Endothelial cell of hepatic sinusoid (primary cell): ENCODE measurements at regions not wholly inside any gene's neighbourhood (a gene's known extent, or its start where the extent isn't known, plus 50 kb on each side); places are given as distances from the start of the nearest gene placed in this dataset.

Experiments used
- in situ Hi-C: cut with HindIII; loops from 2 replicates; pipeline ENCODE4 v1.10.0; 2017; ENCODE audit warnings: low sequenced_read_pairs

DNA sequence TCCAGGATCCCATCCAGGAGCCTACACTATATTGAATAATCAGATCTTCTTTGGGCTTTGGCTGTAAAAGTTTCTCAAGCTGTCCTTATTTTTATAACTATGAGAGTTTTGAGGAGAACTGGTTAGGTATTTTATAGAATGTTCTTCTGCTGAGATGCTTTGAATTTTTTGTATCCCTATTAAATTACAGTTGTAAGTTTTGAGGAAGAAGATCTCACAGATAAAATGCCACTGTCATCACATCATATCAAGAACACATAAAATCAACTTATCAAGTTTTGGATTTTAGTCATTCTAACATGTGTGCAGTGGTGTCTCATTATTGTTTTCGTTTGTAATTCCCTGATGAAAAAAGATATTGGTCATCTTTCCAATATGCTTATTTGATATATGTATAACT is 260.2 kb upstream of the COL3A1 start:
- in situ Hi-C loops, result no loop called here

GRCh38 chr2:188720811-188721605 is 253.2 kb upstream of the COL3A1 start:
- in situ Hi-C loops, result loop anchor here (5.0 kb wide), 1 partner anchor 44 kb away; no protein-coding TSS in a partner anchor

- in situ Hi-C loops, result loop anchor here (5.0 kb wide), 1 partner anchor 44 kb away; no protein-coding TSS in a partner anchor
Observed at GRCh38 chr2:188721784-188722183, 252.4 kb upstream of the COL3A1 start.

- in situ Hi-C loops, result no loop called here
Observed at GRCh38 chr2:188725746-188726360, 248.3 kb upstream of the COL3A1 start.

DNA sequence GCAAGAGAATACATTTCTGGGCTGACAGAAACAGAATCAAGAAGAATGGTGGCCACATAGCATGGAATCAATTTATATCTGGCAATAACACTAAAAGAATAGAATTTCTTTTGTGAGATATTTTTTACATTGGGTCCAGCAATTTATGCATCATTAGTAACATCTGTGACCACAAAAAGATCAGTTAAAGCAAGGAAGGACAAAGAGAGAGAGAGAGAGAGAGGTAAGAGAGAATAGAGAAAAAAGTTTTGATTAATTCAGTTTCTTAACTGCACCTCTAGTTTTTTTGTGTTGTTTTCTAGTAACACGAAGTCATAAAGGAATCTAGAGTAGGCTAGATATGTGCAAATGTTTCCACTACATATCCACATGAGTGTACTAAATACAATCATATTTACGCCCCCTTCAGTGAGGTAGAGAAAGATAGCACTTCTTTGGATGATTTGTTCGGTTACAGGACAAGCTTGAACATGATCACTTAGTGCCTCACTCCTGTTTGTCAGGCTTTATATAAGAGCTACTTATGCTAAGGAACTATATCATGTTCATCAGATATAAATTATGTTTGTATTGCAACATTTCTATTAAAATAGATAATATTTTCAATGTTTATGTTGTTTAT is 247.4 kb upstream of the COL3A1 start:
- in situ Hi-C loops, result no loop called here

DNA sequence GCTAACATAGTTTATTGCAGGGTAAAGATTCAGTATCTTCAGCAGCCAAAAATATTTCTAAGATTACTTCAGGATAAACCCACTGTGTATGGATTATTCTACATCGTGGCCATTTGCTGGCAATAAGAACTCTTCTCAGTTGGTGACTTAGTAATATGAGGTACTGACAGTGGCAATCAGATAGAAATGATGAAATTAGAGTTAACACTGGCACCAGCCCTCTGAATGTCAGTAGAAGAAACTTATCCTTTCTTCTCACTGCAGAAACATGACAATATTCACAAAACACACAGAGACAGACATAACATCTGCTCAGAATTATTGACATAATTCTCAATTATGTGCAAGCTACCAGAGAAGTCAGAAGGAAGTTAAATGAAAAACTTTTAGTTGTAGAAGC is 246.3 kb upstream of the COL3A1 start:
- in situ Hi-C loops, result no loop called here

DNA sequence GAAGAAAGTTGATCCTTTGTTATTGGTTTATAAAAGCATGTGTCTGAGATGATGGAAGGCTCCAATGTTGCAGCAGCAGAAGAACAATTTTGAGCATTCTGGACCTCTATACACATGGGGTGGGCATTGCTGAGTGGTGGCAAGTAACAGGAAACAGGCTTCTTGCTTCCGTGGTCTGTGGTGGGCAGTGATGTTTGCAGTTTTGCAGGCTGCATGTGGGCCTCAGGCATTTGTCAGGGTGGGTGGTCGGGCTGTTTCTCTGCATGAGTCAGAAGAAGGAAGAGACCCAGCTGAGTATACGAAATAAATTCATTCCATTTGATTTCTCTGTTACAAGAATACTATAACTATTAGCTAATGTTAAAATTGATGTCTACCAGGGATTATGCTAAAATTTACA is 239.5 kb upstream of the COL3A1 start:
- in situ Hi-C loops, result no loop called here

GRCh38 chr2:188746727-188747126 is 227.4 kb upstream of the COL3A1 start:
- in situ Hi-C loops, result no loop called here

DNA sequence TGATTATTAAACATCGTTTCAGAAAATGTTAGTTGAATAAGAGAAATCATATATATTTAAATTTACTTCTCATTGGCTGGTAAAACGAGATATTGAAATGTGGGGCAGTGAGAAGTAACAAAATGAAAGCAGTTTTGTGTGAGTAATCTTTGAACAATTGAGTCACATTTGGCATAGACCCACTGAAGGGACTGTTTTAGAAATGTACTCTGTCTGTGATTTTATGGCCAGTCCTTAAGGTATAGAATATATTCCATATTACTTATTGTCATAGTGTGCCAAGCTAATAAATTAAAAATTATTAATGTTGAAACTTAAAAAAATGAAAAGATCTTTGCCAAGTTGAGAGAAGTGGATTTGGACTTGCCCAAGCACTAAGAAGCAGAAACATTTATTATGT is 222.4 kb upstream of the COL3A1 start:
- in situ Hi-C loops, result no loop called here

DNA sequence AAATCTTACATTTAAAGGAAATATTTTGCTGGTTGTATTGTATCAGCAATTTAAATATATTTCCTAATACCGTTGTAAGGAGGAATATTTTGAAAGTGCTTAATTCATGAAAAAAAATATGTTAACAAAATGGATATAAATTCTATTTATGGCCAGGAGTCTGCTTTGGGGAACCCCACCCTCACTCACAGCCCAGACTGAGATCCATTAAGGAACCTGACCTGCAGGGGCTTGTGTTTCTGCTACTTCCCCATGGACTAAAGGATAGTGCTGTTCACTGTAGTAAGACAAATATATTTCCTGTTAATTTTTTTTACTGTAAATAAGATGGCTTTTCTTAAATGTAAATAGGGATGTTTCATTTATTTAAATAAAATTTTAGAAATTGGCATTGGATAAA is 221.9 kb upstream of the COL3A1 start:
- in situ Hi-C loops, result no loop called here

GRCh38 chr2:188762151-188762550 is 212.0 kb upstream of the COL3A1 start:
- in situ Hi-C loops, result no loop called here

GRCh38 chr2:188765522-188766470 is 208.4 kb upstream of the COL3A1 start:
- in situ Hi-C loops, result no loop called here

GRCh38 chr2:188766471-188766856 is 207.7 kb upstream of the COL3A1 start:
- in situ Hi-C loops, result no loop called here

- in situ Hi-C loops, result no loop called here
Observed at GRCh38 chr2:188767176-188767575, 207.0 kb upstream of the COL3A1 start.

DNA sequence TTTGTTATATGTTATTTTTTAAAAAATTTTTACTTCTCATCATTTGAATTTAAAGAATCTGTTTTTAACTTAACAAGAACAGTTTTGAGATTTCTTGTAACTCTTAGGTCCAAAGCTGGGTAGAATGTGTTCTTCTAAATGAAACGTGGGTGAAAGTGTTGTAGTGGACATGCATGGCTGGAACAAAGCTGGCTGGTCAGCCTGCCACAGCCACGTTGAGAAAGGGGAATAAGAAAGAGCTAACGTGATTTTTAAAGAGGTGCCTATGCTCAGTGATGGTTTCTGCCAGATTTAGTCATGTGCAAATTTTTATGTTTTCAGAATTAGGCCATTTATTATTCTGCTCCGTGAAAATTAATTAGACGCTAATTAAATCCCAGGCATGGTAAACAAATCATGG is 203.9 kb upstream of the COL3A1 start:
- in situ Hi-C loops, result no loop called here

DNA sequence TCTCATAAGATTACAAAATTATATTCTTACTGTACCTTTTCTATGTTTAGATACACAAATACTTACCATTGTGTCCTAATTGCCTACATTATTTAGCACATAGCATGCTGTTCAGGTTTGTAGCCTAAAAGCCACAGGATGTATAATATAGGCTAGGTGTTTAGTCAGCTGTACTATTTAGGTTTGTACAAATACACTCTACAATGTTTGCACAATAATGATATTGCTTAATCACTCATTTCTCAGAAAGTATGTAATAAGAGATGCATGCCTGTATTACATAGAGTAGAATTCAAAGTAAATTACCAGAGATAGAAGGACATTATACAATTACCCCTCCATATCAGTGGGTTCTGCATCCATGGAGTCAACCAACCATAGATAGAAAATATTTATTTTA is 201.1 kb upstream of the COL3A1 start:
- in situ Hi-C loops, result no loop called here

- in situ Hi-C loops, result no loop called here
Observed at GRCh38 chr2:188776634-188777033, 197.5 kb upstream of the COL3A1 start.

GRCh38 chr2:188784269-188784762 is 189.9 kb upstream of the COL3A1 start:
- in situ Hi-C loops, result no loop called here

- in situ Hi-C loops, result no loop called here
Observed at GRCh38 chr2:188785061-188785460, 189.1 kb upstream of the COL3A1 start.

DNA sequence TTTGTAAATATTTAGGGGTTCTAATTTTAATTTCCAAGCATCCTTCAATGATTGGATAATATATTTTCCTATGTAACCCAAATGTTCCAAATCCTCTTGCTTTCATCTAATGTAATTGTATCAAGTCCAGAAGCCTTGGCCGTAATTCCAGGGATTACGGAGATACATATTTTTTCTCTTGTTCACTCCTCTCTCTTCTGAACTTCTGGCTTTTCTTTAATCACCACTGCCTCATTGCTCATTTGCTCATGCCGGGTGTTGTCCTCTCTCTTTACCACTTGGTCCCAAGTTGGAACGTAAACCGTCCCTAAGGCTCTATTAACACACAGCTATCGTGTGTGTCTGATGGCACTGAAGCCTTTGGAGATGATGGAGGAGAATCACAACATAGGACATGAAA is 188.7 kb upstream of the COL3A1 start:
- in situ Hi-C loops, result no loop called here

DNA sequence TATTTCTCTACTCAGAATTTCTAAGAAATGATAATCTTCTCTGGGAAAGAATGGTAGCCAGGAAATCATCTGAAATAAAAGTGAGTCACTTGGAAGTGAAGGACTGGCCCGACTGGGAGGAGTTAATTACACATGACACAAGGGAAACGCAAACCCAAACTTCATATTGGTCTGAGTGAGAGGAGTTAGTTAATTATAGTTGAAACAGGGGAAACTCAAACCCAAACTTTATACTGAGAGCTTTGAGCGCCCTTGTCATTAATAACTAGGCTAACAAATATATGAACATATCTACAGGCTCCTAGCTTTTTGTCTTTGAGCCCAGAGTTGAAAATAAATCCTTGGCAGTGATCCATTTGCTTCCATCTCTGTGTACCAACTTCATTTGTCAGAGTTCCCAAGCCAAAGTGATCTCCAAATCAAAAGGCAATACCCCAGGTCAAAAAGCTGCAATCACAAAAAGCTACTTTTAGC is 187.8 kb upstream of the COL3A1 start:
- in situ Hi-C loops, result no loop called here
